SK-N-SH treated with all-trans-retinoic acid at 6 μM for 48 hours (cell line): ENCODE measurements at regions not wholly inside any gene's neighbourhood (a gene's known extent, or its start where the extent isn't known, plus 50 kb on each side); places are given as distances from the start of the nearest gene placed in this dataset.

Experiments used
- ATAC-seq: fragments of 200-7000 bp; cut with Tn5 transposase; 3 replicates; pipeline ENCODE4 v1.9.1; 2020; ENCODE audit warnings: mild to moderate bottlenecking, moderate library complexity
- BACH2 ChIP-seq: fragments of 250-450 bp; sonication (Bioruptor Pico); IDR thresholded peaks from 2 replicates; pipeline ENCODE4 v1.9.0; 2021; ENCODE audit warnings: mild to moderate bottlenecking, borderline replicate concordance
- CSDC2 ChIP-seq: fragments of 250-450 bp; sonication (Bioruptor Pico); IDR thresholded peaks from 2 replicates; pipeline ENCODE4 v1.5.0; 2020; ENCODE audit warnings: mild to moderate bottlenecking, moderate library complexity
- ESRRG ChIP-seq: fragments of 250-450 bp; sonication (Bioruptor Pico); IDR thresholded peaks from 2 replicates; pipeline ENCODE4 v1.6.1; 2021; ENCODE audit warnings: mild to moderate bottlenecking
- OSR1 ChIP-seq: fragments of 250-450 bp; sonication (Bioruptor Pico); IDR thresholded peaks from 2 replicates; pipeline ENCODE4 v1.8.0; 2022; ENCODE audit warnings: moderate library complexity, mild to moderate bottlenecking, inconsistent platforms
- PPARA ChIP-seq: fragments of 250-450 bp; sonication (Bioruptor Pico); IDR thresholded peaks from 2 replicates; pipeline ENCODE4 v1.5.0; 2020; ENCODE audit warnings: mild to moderate bottlenecking, borderline replicate concordance
- SNAI2 ChIP-seq: fragments of 250-450 bp; sonication (Bioruptor Pico); IDR thresholded peaks from 2 replicates; pipeline ENCODE4 v1.5.0; 2020; ENCODE audit warnings: mild to moderate bottlenecking, moderate library complexity
- TCF4 ChIP-seq: fragments of 250-450 bp; sonication (Bioruptor Pico); IDR thresholded peaks from 2 replicates; pipeline ENCODE4 v1.8.0; 2021; ENCODE audit warnings: mild to moderate bottlenecking, moderate library complexity, borderline replicate concordance
- ZC3H10 ChIP-seq: fragments of 250-450 bp; sonication (Bioruptor Pico); IDR thresholded peaks from 2 replicates; pipeline ENCODE4 v1.5.1; 2021; ENCODE audit warnings: mild to moderate bottlenecking, moderate library complexity
- ZFP3 ChIP-seq: fragments of 250-450 bp; sonication (Bioruptor Pico); IDR thresholded peaks from 2 replicates; pipeline ENCODE4 v1.5.0; 2020; ENCODE audit warnings: mild to moderate bottlenecking, moderate library complexity
- ZNF565 ChIP-seq: fragments of 450-650 bp; formaldehyde crosslinking; conservative IDR thresholded peaks from 2 replicates; pipeline ENCODE4 v1.5.0; 2020; ENCODE audit warnings: low read depth, mild to moderate bottlenecking, moderate library complexity
- ZNF70 ChIP-seq: fragments of 450-650 bp; formaldehyde crosslinking; IDR thresholded peaks from 2 replicates; pipeline ENCODE4 v1.5.0; 2020; ENCODE audit warnings: mild to moderate bottlenecking, moderate library complexity
- ZNF8 ChIP-seq: fragments of 450-650 bp; formaldehyde crosslinking; IDR thresholded peaks from 2 replicates; pipeline ENCODE4 v1.5.0; 2020; ENCODE audit warnings: mild to moderate bottlenecking, moderate library complexity
- TF ChIP-seq, protein P1 (sequence below): fragments of 250-450 bp; sonication (Bioruptor Pico); IDR thresholded peaks from 2 replicates; pipeline ENCODE4 v1.5.1; 2021; ENCODE audit warnings: mild to moderate bottlenecking, moderate library complexity
- TF ChIP-seq, protein P2 (sequence below): fragments of 250-450 bp; sonication (Bioruptor Pico); IDR thresholded peaks from 2 replicates; pipeline ENCODE4 v1.8.0; 2020; ENCODE audit warnings: mild to moderate bottlenecking, moderate library complexity, borderline replicate concordance
- TF ChIP-seq, protein P3 (sequence below): fragments of 250-450 bp; sonication (Bioruptor Pico); IDR thresholded peaks from 2 replicates; pipeline ENCODE4 v1.5.1; 2020; ENCODE audit warnings: low read depth, mild to moderate bottlenecking, moderate library complexity
- TF ChIP-seq, protein P4 (sequence below): fragments of 250-450 bp; sonication (Bioruptor Pico); IDR thresholded peaks from 2 replicates; pipeline ENCODE4 v1.5.0; 2020; ENCODE audit warnings: mild to moderate bottlenecking, moderate library complexity

DNA sequence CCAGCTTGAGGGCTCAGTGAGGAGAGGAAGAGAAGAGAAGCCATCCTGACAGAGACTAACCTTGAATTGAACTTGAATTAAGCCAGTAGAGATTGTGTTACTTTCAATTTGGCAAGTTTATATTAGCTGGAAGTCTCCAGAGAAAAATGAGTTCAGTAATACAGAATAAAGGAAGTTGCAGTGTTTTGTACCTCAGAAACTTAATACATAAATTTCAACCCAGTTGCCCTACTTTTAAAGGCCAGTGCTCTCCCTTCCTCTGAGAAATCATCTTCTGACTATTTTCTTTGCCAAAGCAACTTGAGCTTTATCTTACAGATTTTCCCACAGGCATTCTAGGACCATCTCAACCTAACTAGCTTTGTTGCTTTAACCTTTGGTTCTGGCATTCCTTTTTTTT, 231.0 kb upstream of the GAS1 start:
- TF ChIP-seq ZNF565 (CRISPR knock-in tag) (no peak), TCF4 (CRISPR knock-in tag) (no peak), BACH2 (CRISPR knock-in tag) (no peak), ZNF8 (CRISPR knock-in tag) (no peak)
- TF ChIP-seq, protein P1, sequence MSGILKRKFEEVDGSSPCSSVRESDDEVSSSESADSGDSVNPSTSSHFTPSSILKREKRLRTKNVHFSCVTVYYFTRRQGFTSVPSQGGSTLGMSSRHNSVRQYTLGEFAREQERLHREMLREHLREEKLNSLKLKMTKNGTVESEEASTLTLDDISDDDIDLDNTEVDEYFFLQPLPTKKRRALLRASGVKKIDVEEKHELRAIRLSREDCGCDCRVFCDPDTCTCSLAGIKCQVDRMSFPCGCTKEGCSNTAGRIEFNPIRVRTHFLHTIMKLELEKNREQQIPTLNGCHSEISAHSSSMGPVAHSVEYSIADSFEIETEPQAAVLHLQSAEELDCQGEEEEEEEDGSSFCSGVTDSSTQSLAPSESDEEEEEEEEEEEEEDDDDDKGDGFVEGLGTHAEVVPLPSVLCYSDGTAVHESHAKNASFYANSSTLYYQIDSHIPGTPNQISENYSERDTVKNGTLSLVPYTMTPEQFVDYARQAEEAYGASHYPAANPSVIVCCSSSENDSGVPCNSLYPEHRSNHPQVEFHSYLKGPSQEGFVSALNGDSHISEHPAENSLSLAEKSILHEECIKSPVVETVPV, result no peak
- TF ChIP-seq, protein P2, sequence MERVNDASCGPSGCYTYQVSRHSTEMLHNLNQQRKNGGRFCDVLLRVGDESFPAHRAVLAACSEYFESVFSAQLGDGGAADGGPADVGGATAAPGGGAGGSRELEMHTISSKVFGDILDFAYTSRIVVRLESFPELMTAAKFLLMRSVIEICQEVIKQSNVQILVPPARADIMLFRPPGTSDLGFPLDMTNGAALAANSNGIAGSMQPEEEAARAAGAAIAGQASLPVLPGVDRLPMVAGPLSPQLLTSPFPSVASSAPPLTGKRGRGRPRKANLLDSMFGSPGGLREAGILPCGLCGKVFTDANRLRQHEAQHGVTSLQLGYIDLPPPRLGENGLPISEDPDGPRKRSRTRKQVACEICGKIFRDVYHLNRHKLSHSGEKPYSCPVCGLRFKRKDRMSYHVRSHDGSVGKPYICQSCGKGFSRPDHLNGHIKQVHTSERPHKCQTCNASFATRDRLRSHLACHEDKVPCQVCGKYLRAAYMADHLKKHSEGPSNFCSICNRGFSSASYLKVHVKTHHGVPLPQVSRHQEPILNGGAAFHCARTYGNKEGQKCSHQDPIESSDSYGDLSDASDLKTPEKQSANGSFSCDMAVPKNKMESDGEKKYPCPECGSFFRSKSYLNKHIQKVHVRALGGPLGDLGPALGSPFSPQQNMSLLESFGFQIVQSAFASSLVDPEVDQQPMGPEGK, result no peak
- ATAC-seq, result no peak

DNA sequence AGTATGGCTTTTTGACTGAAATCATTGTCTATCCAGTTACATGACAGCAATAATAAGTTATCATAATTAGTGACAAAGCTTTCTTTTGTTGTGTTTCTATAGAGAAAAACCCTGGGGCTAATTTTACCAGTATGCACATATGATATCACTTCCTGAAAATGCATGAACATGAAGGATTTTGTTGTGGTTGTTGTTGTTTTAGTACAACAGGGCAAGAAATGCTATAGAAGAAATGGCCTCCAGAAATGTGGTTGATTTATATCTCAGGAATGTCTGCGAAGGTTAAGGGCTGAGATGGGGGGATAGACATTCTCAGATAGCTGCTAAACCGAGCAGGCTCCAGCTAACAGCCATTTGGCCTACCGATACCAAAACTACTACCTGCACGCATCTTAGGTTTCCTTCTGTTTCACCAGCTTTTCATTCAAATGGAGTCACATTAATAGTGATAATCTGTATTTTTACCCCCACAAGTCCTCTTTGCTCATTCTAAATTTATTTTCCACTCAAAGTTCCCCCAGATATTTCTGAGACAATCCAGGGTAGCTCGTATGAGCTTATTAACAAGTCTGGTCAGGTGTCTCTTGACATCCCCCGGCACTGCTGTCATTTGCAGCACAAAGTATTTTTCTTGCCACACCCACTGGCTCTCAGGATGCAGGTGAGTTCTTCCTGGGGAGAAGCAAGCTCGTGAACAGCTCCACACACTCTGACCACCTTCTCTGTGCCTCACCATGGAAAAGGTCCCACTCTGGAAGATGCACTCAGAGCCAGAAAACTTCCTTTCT, 232.4 kb upstream of the GAS1 start:
- TF ChIP-seq, protein P3, sequence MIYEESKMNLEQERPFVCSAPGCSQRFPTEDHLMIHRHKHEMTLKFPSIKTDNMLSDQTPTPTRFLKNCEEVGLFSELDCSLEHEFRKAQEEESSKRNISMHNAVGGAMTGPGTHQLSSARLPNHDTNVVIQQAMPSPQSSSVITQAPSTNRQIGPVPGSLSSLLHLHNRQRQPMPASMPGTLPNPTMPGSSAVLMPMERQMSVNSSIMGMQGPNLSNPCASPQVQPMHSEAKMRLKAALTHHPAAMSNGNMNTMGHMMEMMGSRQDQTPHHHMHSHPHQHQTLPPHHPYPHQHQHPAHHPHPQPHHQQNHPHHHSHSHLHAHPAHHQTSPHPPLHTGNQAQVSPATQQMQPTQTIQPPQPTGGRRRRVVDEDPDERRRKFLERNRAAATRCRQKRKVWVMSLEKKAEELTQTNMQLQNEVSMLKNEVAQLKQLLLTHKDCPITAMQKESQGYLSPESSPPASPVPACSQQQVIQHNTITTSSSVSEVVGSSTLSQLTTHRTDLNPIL (CRISPR knock-in tag), result no peak
- TF ChIP-seq OSR1 (CRISPR knock-in tag) (no peak), BACH2 (CRISPR knock-in tag) (no peak), ZC3H10 (CRISPR knock-in tag) (no peak), CSDC2 (CRISPR knock-in tag) (no peak), ZFP3 (CRISPR knock-in tag) (no peak)
- TF ChIP-seq, protein P2, result no peak
- peak; percentile 77 for ATAC-seq

DNA sequence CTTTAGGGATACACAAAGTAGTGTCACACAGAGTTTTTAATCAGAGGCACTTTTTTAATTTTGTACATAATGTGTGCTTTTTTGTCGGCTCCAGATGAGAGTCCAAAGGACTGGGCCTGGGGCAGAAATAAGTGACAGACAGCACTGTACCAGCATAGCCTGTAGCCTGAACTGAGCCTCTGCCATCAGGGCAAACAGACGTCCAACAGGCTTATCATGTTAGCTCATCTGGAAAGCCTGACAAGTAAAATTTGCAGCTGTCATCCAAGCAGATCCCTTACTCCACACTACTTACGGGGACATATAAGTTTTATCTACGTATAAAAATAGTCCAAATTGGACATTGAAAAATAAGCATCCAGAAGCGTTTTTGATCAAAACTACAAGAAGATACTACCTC, 233.1 kb upstream of the GAS1 start:
- ATAC-seq, result peak; percentile 73
- TF ChIP-seq, protein P1, result no peak
- TF ChIP-seq, protein P4, sequence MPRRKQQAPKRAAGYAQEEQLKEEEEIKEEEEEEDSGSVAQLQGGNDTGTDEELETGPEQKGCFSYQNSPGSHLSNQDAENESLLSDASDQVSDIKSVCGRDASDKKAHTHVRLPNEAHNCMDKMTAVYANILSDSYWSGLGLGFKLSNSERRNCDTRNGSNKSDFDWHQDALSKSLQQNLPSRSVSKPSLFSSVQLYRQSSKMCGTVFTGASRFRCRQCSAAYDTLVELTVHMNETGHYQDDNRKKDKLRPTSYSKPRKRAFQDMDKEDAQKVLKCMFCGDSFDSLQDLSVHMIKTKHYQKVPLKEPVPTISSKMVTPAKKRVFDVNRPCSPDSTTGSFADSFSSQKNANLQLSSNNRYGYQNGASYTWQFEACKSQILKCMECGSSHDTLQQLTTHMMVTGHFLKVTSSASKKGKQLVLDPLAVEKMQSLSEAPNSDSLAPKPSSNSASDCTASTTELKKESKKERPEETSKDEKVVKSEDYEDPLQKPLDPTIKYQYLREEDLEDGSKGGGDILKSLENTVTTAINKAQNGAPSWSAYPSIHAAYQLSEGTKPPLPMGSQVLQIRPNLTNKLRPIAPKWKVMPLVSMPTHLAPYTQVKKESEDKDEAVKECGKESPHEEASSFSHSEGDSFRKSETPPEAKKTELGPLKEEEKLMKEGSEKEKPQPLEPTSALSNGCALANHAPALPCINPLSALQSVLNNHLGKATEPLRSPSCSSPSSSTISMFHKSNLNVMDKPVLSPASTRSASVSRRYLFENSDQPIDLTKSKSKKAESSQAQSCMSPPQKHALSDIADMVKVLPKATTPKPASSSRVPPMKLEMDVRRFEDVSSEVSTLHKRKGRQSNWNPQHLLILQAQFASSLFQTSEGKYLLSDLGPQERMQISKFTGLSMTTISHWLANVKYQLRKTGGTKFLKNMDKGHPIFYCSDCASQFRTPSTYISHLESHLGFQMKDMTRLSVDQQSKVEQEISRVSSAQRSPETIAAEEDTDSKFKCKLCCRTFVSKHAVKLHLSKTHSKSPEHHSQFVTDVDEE, result no peak
- TF ChIP-seq TCF4 (CRISPR knock-in tag) (no peak), SNAI2 (CRISPR knock-in tag) (no peak), ZNF70 (CRISPR knock-in tag) (no peak), ZC3H10 (CRISPR knock-in tag) (no peak), PPARA (no peak), ESRRG (no peak), CSDC2 (CRISPR knock-in tag) (no peak)
- TF ChIP-seq, protein P2, result no peak
